IMR-90 (cell line): ENCODE measurements at regions not wholly inside any gene's neighbourhood (a gene's known extent, or its start where the extent isn't known, plus 50 kb on each side); places are given as distances from the start of the nearest gene placed in this dataset.
A peak's percentile ranks its signal among the peaks of the same experiment; 100 is the strongest.

Source experiments
- ATAC-seq: fragments of 200-7000 bp; cut with Tn5 transposase; 2 replicates; pipeline ENCODE4 v1.9.1; 2020; ENCODE audit warnings: low read depth, mild to moderate bottlenecking, moderate library complexity
- BruUV-seq: library from RNA; stranded (reverse); fragments of 400-500 nt; replicated peaks from 2 replicates; lab custom pipeline; 2021; lab: Mats Ljungman, UMichigan
- CTCF ChIA-PET: fragments of 300-600 bp; formaldehyde crosslinking; extraction: SDS; loops from one replicate; lab custom pipeline; 2021; ENCODE audit warnings: antibody characterized with exemption; lab: Yijun Ruan, JAX
- POLR2A ChIA-PET: fragments of 300-600 bp; sonication (Branson Sonifier 250); formaldehyde crosslinking; loops from one replicate; lab custom pipeline; 2022; ENCODE audit warnings: antibody characterized with exemption; ENCODE audit not compliant: unreplicated experiment; lab: Charles Lee
- DNase-seq: peaks from one replicate; pipeline ENCODE4 v3.0.0; 2013
- H2AFZ ChIP-seq: replicated peaks from 2 replicates; pipeline ENCODE3; 2013; ENCODE audit warnings: low read length, mild to moderate bottlenecking; ENCODE audit not compliant: poor library complexity
- H2AK5ac ChIP-seq: 2 replicates; pipeline ENCODE4 v1.6.1; 2013; ENCODE audit warnings: low read depth, low read length, inconsistent platforms
- H2AK9ac ChIP-seq: replicated peaks from 2 replicates; pipeline ENCODE3; 2013; ENCODE audit warnings: mild to moderate bottlenecking, low read depth, low read length, moderate library complexity; ENCODE audit not compliant: poor library complexity
- H2BK120ac ChIP-seq: 2 replicates; pipeline ENCODE4 v1.6.1; 2013; ENCODE audit warnings: low read depth, low read length, inconsistent platforms
- H2BK15ac ChIP-seq: 3 replicates; pipeline ENCODE4 v1.6.1; 2013; ENCODE audit warnings: low read depth, low read length, inconsistent platforms
- H2BK20ac ChIP-seq: 2 replicates; pipeline ENCODE4 v1.6.1; 2013; ENCODE audit warnings: low read depth, mild to moderate bottlenecking, inconsistent platforms, low read length, moderate library complexity
- H2BK5ac ChIP-seq: 2 replicates; pipeline ENCODE4 v1.6.1; 2013; ENCODE audit warnings: mild to moderate bottlenecking, low read depth, low read length, inconsistent platforms; ENCODE audit not compliant: poor library complexity, severe bottlenecking
- H3K14ac ChIP-seq: replicated peaks from 2 replicates; pipeline ENCODE4 v1.6.1; 2013; ENCODE audit warnings: low read depth, low read length, inconsistent platforms
- H3K18ac ChIP-seq: 2 replicates; pipeline ENCODE4 v1.6.1; 2013; ENCODE audit warnings: low read depth, low read length, control low read depth
- H3K23ac ChIP-seq: 2 replicates; pipeline ENCODE4 v1.6.1; 2013; ENCODE audit warnings: low read depth, low read length, inconsistent platforms
- H3K27ac ChIP-seq: 2 replicates; pipeline ENCODE4 v1.5.1; 2013; ENCODE audit warnings: mild to moderate bottlenecking, control low read depth, low read length; ENCODE audit not compliant: insufficient read depth
- H3K27me3 ChIP-seq: 2 replicates; pipeline ENCODE4 v1.6.1; 2013; ENCODE audit warnings: low read length; ENCODE audit not compliant: control insufficient read depth, insufficient read depth
- H3K36me3 ChIP-seq: 2 replicates; pipeline ENCODE4 v1.6.1; 2013; ENCODE audit warnings: low read length, mixed read lengths; ENCODE audit not compliant: control insufficient read depth, insufficient read depth
- H3K4ac ChIP-seq: 2 replicates; pipeline ENCODE4 v1.6.1; 2013; ENCODE audit warnings: low read depth, low read length, inconsistent platforms
- H3K4me1 ChIP-seq: 2 replicates; pipeline ENCODE4 v1.6.1; 2013; ENCODE audit warnings: low read length, mixed read lengths; ENCODE audit not compliant: control insufficient read depth, insufficient read depth
- H3K4me2 ChIP-seq: 2 replicates; pipeline ENCODE4 v1.6.1; 2013; ENCODE audit warnings: low read depth, mild to moderate bottlenecking, control low read depth, low read length, moderate library complexity
- H3K4me3 ChIP-seq: 2 replicates; pipeline ENCODE4 v1.5.1; 2013; ENCODE audit warnings: low read depth, mild to moderate bottlenecking, control low read depth, low read length, moderate library complexity; ENCODE audit not compliant: insufficient read depth
- H3K56ac ChIP-seq: 2 replicates; pipeline ENCODE4 v1.6.1; 2013; ENCODE audit warnings: low read length, inconsistent platforms; ENCODE audit not compliant: insufficient read depth; ENCODE audit errors: extremely low read depth
- H3K79me1 ChIP-seq, 2 experiments: 2 replicates each; pipeline ENCODE4 v1.6.1; 2013; ENCODE audit warnings: low read length in 2 of 2, inconsistent platforms in 1 of 2, low read depth in 1 of 2
- H3K9ac ChIP-seq: 2 replicates; pipeline ENCODE4 v1.6.1; 2013; ENCODE audit warnings: low read depth, low read length, control low read depth
- H3K9me1 ChIP-seq: 2 replicates; pipeline ENCODE4 v1.6.1; 2013; ENCODE audit warnings: low read length, inconsistent platforms; ENCODE audit not compliant: insufficient read depth
- H3K9me3 ChIP-seq: 2 replicates; pipeline ENCODE4 v1.6.1; 2013; ENCODE audit warnings: low read length; ENCODE audit not compliant: control insufficient read depth, insufficient read depth
- H4K20me1 ChIP-seq: 2 replicates; pipeline ENCODE4 v1.6.1; 2013; ENCODE audit warnings: low read length, inconsistent platforms; ENCODE audit not compliant: insufficient read depth
- H4K5ac ChIP-seq: 2 replicates; pipeline ENCODE4 v1.6.1; 2013; ENCODE audit warnings: mild to moderate bottlenecking, low read depth, low read length, control low read depth
- H4K8ac ChIP-seq, 2 experiments: 2 replicates each; pipeline ENCODE4 v1.6.1; 2013; ENCODE audit warnings: low read depth in 2 of 2, low read length in 2 of 2, control low read depth in 1 of 2, inconsistent platforms in 1 of 2
- H4K91ac ChIP-seq: 2 replicates; pipeline ENCODE4 v1.6.1; 2013; ENCODE audit warnings: low read depth, low read length, inconsistent platforms; ENCODE audit not compliant: insufficient read depth
- BHLHE40 ChIP-seq: fragments of 150-350 bp; IDR thresholded peaks from 2 replicates; pipeline ENCODE4 v1.6.1; 2016; ENCODE audit warnings: mild to moderate bottlenecking, low read depth, low read length
- CHD1 ChIP-seq: IDR thresholded peaks from 2 replicates; pipeline ENCODE4 v1.6.1; 2012; ENCODE audit warnings: low read depth, low read length, improper control_type of control experiment
- ELK1 ChIP-seq: fragments of 150-350 bp; IDR thresholded peaks from 2 replicates; pipeline ENCODE4 v1.6.1; 2016; ENCODE audit warnings: low read depth, mild to moderate bottlenecking, low read length, moderate library complexity, borderline replicate concordance
- FOS ChIP-seq: fragments of 150-350 bp; IDR thresholded peaks from 2 replicates; pipeline ENCODE4 v1.6.1; 2016; ENCODE audit warnings: low read depth, low read length
- MAFK ChIP-seq: IDR thresholded peaks from 2 replicates; pipeline ENCODE4 v1.6.1; 2012; ENCODE audit warnings: low read depth, low read length, improper control_type of control experiment
- MAZ ChIP-seq: IDR thresholded peaks from 2 replicates; pipeline ENCODE4 v1.6.1; 2012; ENCODE audit warnings: low read depth, mild to moderate bottlenecking, low read length, improper control_type of control experiment, moderate library complexity, borderline replicate concordance
- MXI1 ChIP-seq: IDR thresholded peaks from 2 replicates; pipeline ENCODE4 v1.6.1; 2012; ENCODE audit warnings: low read depth, mild to moderate bottlenecking, low read length, moderate library complexity, borderline replicate concordance
- NFE2L2 ChIP-seq: fragments of 150-350 bp; IDR thresholded peaks from 2 replicates; pipeline ENCODE4 v1.6.1; 2016; ENCODE audit warnings: low read depth, mild to moderate bottlenecking, low read length
- POLR2A ChIP-seq: IDR thresholded peaks from 2 replicates; pipeline ENCODE4 v1.6.1; 2012; ENCODE audit warnings: mild to moderate bottlenecking, low read depth, low read length
- RCOR1 ChIP-seq: IDR thresholded peaks from 2 replicates; pipeline ENCODE4 v1.6.1; 2012; ENCODE audit warnings: mild to moderate bottlenecking, low read length, improper control_type of control experiment; ENCODE audit not compliant: insufficient replicate concordance
- RFX5 ChIP-seq: IDR thresholded peaks from 2 replicates; pipeline ENCODE4 v1.8.0; 2012; ENCODE audit warnings: low read depth, mild to moderate bottlenecking, low read length, moderate library complexity
- SMC3 ChIP-seq: fragments of 150-350 bp; IDR thresholded peaks from 2 replicates; pipeline ENCODE4 v1.6.1; 2016; ENCODE audit warnings: low read depth, mild to moderate bottlenecking, antibody characterized with exemption, low read length, moderate library complexity
- WGBS, 2 experiments: methylation state at CpG; one replicate each; pipeline versions ENCODE4 v1.1.5 to v1.1.7; 2013; ENCODE audit warnings: missing lambda C conversion rate in 2 of 2; ENCODE audit not compliant: insufficient read length in 1 of 2; ENCODE audit errors: extremely low coverage in 2 of 2; 5-methylcytosine and 5-hydroxymethylcytosine counted together
- dilution Hi-C: fragments of 300-500 bp; cut with HindIII; formaldehyde crosslinking; loops from one replicate; pipeline ENCODE4 v1.14.3; 2018; ENCODE audit warnings: low sequenced_read_pairs; ENCODE audit not compliant: unreplicated experiment
- in situ Hi-C: fragments of 300-500 bp; cut with MboI; formaldehyde crosslinking; loops from 3 replicates; pipeline ENCODE4 v1.14.3; 2019; ENCODE audit warnings: low sequenced_read_pairs, inconsistent platforms, mixed read lengths
- intact Hi-C: fragments of 100-400 bp; cut with micrococcal nuclease; formaldehyde crosslinking; loops from 2 replicates; pipeline ENCODE4 v1.10.0; 2022
- TF ChIP-seq, protein P1 (sequence below): conservative IDR thresholded peaks from 2 replicates; pipeline ENCODE4 v1.5.1; 2012; ENCODE audit warnings: mild to moderate bottlenecking, low read depth, low read length, improper control_type of control experiment
- TF ChIP-seq, protein P2 (sequence below): fragments of 150-350 bp; IDR thresholded peaks from 2 replicates; pipeline ENCODE4 v1.6.1; 2017; ENCODE audit warnings: mild to moderate bottlenecking, antibody characterized with exemption, low read length, low read depth

DNA sequence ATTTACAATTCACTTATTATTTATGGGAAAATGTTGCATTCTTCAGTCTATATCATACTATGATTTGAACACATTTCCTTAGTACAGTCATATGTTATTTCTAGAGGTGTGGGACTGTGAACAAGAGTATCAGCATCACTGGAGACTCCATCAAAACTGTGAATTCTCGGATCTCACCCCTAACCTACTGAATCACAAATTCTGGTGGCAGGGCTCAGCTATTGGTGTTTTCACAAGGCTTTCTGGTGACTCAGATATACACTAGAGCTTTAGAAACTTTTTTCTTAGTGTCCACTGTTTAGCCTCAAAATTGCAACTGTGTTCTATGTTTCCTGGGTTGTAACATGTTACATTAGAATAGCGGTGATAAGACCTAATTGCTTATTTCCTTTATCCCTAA, 352.9 kb upstream of the DDI1 start:
- Histone ChIP-seq H3K56ac (no peak overlapping the region), H3K9me3 (no peaks in the 10 kb centered on the region), H2BK20ac (peak overlapping the region; percentile 45; the same call in 1 of the 2 replicates), H2AK5ac (no peak overlapping the region), H3K18ac (no peak overlapping the region; the same call in 1 of the 2 replicates), H3K23ac (no peak overlapping the region), H3K4ac (peak overlapping the region; percentile 4; the same call in 1 of the 2 replicates), H3K9ac (no peak overlapping the region), H3K4me3 (no peak overlapping the region), H4K20me1 (no peaks in the 10 kb centered on the region), H2BK5ac (no peak overlapping the region), H4K8ac (no peak overlapping the region; a peak in 1 of 4 replicates), H2AK9ac (no peak overlapping the region), H3K4me2 (no peak overlapping the region), H3K14ac (no peak overlapping the region), H3K79me1 (no peaks in the 10 kb centered on the region), H3K27ac (no peak overlapping the region), H3K9me1 (no peaks in the 10 kb centered on the region), H3K36me3 (no peaks in the 10 kb centered on the region), H2BK120ac (no peak overlapping the region), H4K5ac (no peak overlapping the region), H3K27me3 (no peaks in the 10 kb centered on the region), H3K4me1 (peaks cover 5% of the 10 kb centered on the region), H2AFZ (no peak overlapping the region), H4K91ac (no peak overlapping the region), H2BK15ac (no peak overlapping the region)
- DNase-seq = peak; percentile 70
- ChIA-PET POLR2A (no interaction called here), CTCF (no interaction called here)
- TF ChIP-seq, protein P1, sequence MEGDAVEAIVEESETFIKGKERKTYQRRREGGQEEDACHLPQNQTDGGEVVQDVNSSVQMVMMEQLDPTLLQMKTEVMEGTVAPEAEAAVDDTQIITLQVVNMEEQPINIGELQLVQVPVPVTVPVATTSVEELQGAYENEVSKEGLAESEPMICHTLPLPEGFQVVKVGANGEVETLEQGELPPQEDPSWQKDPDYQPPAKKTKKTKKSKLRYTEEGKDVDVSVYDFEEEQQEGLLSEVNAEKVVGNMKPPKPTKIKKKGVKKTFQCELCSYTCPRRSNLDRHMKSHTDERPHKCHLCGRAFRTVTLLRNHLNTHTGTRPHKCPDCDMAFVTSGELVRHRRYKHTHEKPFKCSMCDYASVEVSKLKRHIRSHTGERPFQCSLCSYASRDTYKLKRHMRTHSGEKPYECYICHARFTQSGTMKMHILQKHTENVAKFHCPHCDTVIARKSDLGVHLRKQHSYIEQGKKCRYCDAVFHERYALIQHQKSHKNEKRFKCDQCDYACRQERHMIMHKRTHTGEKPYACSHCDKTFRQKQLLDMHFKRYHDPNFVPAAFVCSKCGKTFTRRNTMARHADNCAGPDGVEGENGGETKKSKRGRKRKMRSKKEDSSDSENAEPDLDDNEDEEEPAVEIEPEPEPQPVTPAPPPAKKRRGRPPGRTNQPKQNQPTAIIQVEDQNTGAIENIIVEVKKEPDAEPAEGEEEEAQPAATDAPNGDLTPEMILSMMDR = no peak
- no peak for TF ChIP-seq POLR2A
- TF ChIP-seq FOS = no peak
- no peak for TF ChIP-seq CHD1
- no peak for TF ChIP-seq NFE2L2
- no peak for TF ChIP-seq RFX5
- no peak for TF ChIP-seq MAZ
- TF ChIP-seq BHLHE40 = no peak
- TF ChIP-seq SMC3 = no peak
- TF ChIP-seq MXI1 = no peak
- TF ChIP-seq, protein P2, sequence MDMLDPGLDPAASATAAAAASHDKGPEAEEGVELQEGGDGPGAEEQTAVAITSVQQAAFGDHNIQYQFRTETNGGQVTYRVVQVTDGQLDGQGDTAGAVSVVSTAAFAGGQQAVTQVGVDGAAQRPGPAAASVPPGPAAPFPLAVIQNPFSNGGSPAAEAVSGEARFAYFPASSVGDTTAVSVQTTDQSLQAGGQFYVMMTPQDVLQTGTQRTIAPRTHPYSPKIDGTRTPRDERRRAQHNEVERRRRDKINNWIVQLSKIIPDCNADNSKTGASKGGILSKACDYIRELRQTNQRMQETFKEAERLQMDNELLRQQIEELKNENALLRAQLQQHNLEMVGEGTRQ = no peak
- no peak for TF ChIP-seq RCOR1
- no peak for TF ChIP-seq ELK1
- no peak for TF ChIP-seq MAFK
- dilution Hi-C loops (no loop called here), intact Hi-C loops (loop anchor here (2.0 to 5.0 kb wide), 2 partner anchors 239 to 469 kb away; no protein-coding TSS in a partner anchor), in situ Hi-C loops (no loop called here)
- peak; percentile 59; the same call in 1 of the 2 replicates for ATAC-seq
- BruUV-seq = no TSS peak
- no CpG with 5 or more reads among the region's 2 CpGs for WGBS, 2 experiments
